Right lung (tissue), 2 donors: ENCODE measurements at regions not wholly inside any gene's neighbourhood (a gene's known extent, or its start where the extent isn't known, plus 50 kb on each side); places are given as distances from the start of the nearest gene placed in this dataset.
"Not testable (repeated sequence)": the region's sequence is repeated elsewhere in the genome, so short reads cannot be mapped to it uniquely, and the experiment has no call there.

Source experiments
- DNase-seq, 2 donors: peaks; one replicate each; pipeline ENCODE4 v3.0.0-alpha.2; 2013

GRCh38 chr6:169378620-169379381 lies 125.2 kb upstream of the THBS2 start:
- DNase-seq, result no peak

DNA sequence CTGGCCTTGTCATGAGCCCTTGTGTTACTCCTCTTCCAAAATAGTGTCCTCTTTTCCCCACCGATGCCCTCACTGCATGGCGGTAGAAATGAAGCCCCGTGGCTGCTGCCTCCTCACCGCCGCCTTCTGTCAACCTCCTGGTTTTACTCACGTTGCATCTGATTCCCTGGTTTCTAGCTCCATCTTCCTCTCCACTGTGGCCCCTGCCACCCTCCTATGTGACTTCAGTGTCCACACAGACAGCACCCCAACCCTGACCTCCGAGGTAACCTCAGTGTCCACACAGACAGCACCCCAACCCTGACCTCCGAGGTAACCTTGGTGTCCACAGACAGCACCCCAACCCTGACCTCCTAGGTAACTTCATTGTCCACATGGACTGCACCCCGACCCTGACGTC lies 122.8 kb upstream of the THBS2 start:
- DNase-seq, result no peak

GRCh38 chr6:169372589-169372988 lies 118.9 kb upstream of the THBS2 start:
- no peak for DNase-seq

DNA sequence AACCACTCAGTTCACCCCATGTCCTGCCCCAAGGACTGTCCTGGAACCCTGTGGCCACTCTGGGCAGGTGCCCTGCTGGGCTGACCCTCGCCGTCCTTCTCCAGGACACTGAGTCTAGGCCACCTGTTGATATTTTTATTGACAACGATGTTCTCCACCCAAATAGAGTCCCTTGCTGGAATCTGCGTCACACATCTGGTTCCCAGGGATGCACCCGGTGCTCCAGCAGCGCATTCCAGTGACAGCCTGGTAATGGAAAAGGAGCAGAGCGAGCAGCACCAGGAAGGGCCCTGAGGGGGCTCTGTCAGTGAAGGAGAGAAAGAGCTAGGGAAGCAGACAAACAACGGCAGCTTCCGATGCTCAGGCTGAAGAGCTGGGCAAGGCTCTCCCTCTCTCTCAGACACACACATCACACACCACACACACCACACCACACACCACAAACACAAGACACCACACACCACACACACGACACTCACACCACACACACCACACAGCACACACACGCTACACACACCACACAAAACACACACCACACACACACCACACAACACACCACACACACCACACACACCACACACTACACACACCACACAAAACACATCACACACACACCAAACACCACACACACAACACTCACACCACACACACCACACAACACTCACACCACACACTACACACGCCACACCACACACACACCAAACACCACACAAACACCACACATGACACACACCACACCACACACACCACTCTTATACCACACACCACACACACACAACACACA lies 117.9 kb upstream of the THBS2 start:
- DNase-seq, result no peak

- DNase-seq, result no peak
Measured at GRCh38 chr6:169370666-169371343, 117.2 kb upstream of the THBS2 start.

- DNase-seq, result no peak
Measured at GRCh38 chr6:169370054-169370453, 116.4 kb upstream of the THBS2 start.

DNA sequence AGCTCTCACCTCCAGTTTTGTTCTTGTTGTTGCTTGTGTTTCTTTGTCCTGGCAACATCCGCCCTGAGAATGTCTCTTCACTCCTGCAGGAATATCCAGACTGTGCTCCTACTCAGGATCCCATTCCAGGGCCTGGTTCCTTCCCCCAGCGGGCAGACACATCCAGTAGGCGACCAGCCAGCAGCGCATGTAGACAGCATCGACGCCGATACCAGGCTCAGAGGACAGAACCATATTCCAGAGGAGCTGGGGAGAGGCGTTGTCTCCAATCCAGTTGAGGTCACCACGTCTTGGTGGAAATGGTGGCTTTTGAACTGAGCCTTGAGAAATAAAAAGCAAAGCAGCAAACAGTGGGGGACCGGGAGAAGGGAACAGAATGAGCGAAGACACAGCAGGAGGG lies 114.6 kb upstream of the THBS2 start:
- no peak for DNase-seq

GRCh38 chr6:169367507-169367906 lies 113.9 kb upstream of the THBS2 start:
- no peak for DNase-seq

DNA sequence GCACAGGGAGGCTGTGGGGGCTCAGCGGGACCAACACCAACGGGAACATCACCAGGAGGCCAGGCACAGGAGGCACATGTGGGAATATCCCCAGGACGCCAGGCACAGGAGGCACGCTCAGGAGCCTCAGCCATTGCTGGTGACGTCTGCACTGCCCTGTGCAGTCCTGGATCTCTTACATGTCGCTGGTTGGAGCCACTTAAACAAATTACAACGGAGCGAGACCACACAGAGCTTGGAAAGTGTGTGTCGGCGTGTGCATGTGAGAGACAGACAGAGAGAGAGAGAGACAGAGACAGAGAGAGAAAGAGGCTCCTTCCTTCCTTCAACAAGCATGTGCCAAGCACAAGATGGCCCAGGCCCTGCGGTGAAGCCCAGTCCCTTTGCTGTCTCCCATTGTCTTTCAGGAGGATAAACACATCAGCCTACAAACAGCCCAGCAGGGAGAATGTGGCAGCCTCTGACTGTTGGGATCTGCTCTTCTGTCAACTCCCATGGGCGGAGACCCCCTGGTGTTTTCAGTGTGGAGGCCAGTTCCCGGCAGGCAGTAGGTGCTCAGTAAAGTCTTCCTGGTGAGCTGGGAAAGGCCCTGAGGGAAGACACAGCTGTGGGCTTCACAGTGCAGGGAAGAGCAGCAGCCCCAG lies 112.7 kb upstream of the THBS2 start:
- no peak for DNase-seq

DNA sequence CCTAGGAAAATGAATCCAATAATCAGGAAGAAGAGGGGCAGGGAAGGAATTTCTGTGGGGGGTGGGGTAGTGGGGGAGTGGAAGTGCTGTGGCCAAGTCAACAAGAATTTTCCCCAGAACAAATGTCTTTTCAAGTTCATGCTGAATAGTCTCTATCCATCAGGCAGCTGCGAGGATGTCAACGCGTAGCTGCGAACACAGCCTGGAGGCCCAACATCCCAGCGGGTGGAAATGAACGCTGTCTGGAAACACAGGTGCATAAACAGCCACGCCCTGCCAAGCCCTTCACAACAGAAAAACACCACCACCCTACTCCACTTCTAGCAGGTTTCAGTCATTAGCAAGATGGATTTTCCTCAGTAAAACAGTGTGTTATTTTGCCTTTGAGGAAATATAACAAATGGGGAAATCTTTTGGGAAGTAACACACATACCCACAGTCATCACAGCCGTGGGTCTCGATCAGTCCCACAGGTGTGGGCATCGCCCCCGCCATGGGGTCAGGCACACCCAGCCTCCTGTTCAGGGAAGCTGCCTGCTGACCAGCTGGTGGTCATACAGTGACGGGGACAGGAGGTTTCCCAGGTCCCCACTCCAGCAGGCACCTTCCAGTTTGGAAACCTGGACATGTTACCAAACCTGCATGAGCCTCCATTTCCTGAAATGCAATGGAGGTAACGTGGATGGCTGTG lies 112.1 kb upstream of the THBS2 start:
- no peak for DNase-seq

DNA sequence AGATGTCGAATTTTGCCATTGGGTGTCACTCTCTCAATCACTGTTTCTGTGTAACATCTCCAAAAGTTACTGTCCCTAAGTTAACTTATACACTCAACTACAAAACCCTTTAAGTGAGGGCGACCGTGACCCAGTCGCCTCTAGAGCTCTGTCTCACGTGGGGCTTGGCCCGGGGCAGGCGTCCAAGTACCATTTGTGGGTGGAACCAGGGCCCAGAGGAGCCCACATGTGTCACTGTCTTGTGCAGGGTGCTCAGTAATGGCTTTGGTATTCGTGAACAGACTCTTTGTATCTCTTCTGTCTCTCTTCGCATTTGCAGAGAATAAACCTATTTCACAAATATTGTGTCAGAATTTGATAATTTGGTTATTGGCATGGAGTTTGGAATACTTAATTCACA lies 109.9 kb upstream of the THBS2 start:
- DNase-seq, result no peak

DNA sequence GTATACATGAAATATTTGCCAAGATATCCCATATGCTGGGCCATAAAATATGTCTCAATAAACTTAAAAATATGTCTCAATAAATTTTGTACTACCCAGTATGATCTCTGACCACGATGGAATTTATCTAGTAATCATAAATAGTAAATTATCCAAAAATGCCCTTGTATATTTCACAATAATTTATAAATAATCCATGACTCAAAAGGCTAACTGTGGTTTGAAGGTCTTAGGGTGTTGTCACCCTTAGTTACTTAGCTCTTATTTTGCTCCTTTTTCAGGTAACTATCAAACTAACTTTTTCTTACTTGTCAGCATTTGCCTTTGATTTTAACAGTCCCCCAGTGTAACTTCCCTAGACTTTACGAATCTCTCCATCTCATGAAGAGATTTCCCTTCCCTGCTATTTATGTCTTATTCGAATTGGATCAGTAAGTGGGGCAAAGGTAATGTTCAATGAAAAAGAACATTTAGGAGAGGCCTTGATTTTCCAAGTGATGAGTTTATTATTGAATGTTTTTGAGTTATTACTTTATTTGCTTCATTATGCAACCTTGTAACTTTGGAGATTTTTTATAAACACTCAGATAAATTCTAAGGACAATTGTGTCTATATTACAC lies 109.0 kb upstream of the THBS2 start:
- no peak for DNase-seq

GRCh38 chr6:169355001-169355400 lies 101.4 kb upstream of the THBS2 start:
- not testable (repeated sequence) for DNase-seq

DNA sequence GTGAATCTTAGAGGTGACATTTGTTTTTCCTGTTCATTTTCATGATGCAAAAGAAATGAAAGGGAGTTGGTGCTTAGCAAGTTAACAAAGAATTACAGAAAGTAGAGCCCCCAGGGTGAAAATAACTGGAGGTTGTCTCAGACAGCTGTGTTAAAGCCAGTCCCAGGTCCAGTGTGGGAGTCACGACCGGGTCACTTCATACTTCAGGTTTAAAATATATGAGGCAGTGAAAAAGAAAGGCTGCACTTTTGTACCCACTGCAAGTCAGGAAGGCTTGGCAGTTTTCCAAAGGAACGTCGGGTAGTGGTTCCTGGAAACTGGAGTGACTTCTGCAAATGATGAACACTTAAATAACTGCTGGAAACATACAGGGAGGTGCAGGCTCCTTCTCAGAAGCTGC lies 91.5 kb upstream of the THBS2 start:
- DNase-seq, result no peak

GRCh38 chr6:169344750-169345065 lies 91.1 kb upstream of the THBS2 start:
- no peak for DNase-seq

DNA sequence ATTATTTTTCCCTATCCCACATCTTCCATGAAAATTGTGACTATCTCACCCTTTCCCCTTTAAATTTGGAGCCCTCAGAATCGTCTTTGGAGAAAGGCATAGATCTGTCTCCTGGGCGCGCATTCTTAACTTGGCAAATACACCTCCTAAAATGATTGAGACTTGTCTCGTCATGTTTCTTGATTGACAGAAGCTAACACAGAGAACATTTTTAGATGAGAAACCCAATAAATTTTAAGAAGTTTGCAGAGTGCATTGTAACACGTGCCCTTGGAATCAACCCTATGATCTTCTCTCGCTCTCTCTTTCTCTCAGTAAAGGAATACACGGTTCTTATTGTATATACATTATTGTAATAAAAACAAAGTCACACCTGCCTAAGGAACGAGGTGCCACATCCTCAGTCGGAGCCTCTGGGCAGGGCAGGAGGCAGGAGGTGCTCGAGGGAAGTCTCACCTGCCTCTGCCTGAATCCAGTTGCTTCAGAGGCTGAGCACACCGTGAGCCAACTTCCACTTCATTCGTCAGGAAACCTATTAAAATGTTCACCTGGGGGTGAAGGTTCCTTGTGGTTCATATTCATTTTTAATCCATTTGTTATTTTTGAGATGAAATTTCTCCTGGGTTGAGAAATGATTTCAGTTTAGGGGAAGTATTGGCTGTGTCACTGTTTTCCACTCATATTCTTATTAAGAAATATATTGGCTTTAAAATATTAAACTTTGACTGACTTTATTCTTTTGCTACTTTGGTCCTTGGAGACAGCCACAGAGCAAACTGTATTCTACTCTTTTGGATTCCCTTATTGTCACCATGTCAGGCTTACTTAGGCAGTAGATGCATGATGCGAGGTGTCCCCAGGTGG lies 90.5 kb upstream of the THBS2 start:
- no peak for DNase-seq

GRCh38 chr6:169342710-169343109 lies 89.1 kb upstream of the THBS2 start:
- no peak for DNase-seq

- DNase-seq, result no peak
Measured at GRCh38 chr6:169341706-169342105, 88.1 kb upstream of the THBS2 start.

- DNase-seq, result no peak
Measured at GRCh38 chr6:169341065-169341464, 87.4 kb upstream of the THBS2 start.

- DNase-seq, result no peak
Measured at GRCh38 chr6:169340395-169340794, 86.7 kb upstream of the THBS2 start.
